Colonic mucosa (tissue), 4 donors: ENCODE measurements at regions not wholly inside any gene's neighbourhood (a gene's known extent, or its start where the extent isn't known, plus 50 kb on each side); places are given as distances from the start of the nearest gene placed in this dataset.

Experiments
- DNase-seq: peaks from one replicate; pipeline ENCODE4 v3.0.0-alpha.2; 2020
- H3K27ac ChIP-seq: fragments of 200-600 bp; one replicate; pipeline ENCODE4 v1.8.0; 2021
- H3K27me3 ChIP-seq: fragments of 200-600 bp; one replicate; pipeline ENCODE4 v1.8.0; 2021
- H3K36me3 ChIP-seq: fragments of 200-600 bp; one replicate; pipeline ENCODE4 v1.8.0; 2021
- H3K4me1 ChIP-seq: fragments of 200-600 bp; one replicate; pipeline ENCODE4 v1.8.0; 2021; ENCODE audit warnings: mild to moderate bottlenecking
- H3K4me3 ChIP-seq: fragments of 200-600 bp; one replicate; pipeline ENCODE4 v1.8.0; 2021
- H3K9ac ChIP-seq, 2 donors: one replicate each; pipeline ENCODE4 v1.7.0; 2013; ENCODE audit warnings: control low read depth in 2 of 2, low read depth in 2 of 2, low read length in 2 of 2
- H3K9me3 ChIP-seq: fragments of 200-600 bp; one replicate; pipeline ENCODE4 v1.8.0; 2021
- CTCF ChIP-seq: fragments of 200-600 bp; IDR thresholded peaks from one replicate; pipeline ENCODE4 v1.8.0; 2022; ENCODE audit warnings: antibody characterized with exemption, mild to moderate bottlenecking
- intact Hi-C: fragments of 100-400 bp; cut with DNase I; formaldehyde crosslinking; loops from one replicate; pipeline ENCODE4 v1.14.1; 2022
- donor health status: healthy.
- donor health status: DM: no; HTN: no; CAD: no.
- donor health status: DM: no; HTN: no; CAD: no.

DNA sequence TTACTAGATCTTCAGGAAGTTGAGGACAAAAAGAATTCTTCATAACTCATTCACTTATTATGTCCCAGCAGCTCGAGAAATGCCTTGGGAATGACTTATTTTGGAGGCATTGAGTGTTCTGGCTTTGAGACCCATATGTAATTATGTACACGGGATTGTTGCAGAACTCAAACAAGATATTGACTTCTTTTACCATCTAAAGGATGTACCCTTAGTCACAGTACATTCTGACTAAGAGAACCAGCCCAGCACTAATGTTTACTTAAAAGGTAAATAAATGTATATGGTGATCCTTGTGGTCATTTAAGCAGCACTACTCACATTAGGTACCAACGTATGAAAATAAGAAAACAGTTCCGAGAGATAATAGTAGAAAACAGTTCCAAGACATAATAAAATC, 268.9 kb downstream of the ADCYAP1 start:
- H3K36me3 ChIP-seq, result no peaks in the 10 kb centered on the region
- H3K27me3 ChIP-seq, result no peaks in the 10 kb centered on the region
- no peak overlapping the region for H3K4me3 ChIP-seq
- H3K9ac ChIP-seq, result no peak overlapping the region
- no peak overlapping the region for H3K27ac ChIP-seq
- no peaks in the 10 kb centered on the region for H3K9me3 ChIP-seq
- no peak for TF ChIP-seq CTCF
- intact Hi-C loops, result no loop called here
- DNase-seq, result no peak
- no peaks in the 10 kb centered on the region for H3K4me1 ChIP-seq

DNA sequence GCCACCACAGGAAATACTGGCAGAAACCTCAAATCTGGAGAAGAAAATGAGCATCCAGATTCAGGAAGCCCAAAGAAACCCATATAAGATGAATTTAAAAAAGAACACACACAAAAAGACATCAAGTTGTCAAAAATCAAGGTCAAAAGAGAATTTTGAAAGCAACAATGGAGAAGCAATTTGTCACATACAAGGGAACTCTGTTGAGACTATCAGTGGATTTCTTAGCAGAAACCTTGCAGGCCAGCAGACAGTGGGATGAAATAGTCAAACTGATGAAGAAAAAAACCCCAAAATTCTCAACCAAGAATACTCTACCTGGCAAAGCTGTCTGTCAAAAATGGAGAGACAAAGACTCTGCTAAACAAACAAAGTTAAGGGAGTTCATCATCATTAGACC, 272.6 kb downstream of the ADCYAP1 start:
- intact Hi-C loops, result no loop called here
- no peak overlapping the region for H3K27ac ChIP-seq
- TF ChIP-seq CTCF, result no peak
- no peak for DNase-seq
- no peaks in the 10 kb centered on the region for H3K36me3 ChIP-seq
- H3K9me3 ChIP-seq, result no peaks in the 10 kb centered on the region
- no peaks in the 10 kb centered on the region for H3K27me3 ChIP-seq
- no peak overlapping the region for H3K9ac ChIP-seq
- no peak overlapping the region for H3K4me3 ChIP-seq
- H3K4me1 ChIP-seq, result no peaks in the 10 kb centered on the region

DNA sequence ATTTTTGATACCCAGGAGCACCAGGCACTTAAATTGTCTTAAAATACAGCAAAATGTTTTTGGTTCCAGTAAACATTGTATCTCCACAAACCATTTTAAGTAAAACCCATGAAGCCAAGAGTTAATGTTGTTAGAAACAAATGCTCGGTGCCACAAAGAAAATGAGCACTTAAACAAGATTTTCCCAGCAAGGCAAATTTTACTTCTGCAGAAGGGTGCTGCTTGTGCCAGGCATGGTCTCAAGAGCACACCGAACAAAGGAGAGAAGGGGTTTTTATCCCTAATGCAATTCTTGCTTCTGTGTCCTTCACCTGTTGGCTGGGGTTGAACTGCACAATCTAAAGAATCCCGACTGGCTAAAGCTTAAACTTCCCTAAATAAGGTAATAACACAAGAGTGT, 286.7 kb downstream of the ADCYAP1 start:
- Histone ChIP-seq H3K36me3 (no peaks in the 10 kb centered on the region), H3K27ac (no peak overlapping the region), H3K9ac (no peak overlapping the region), H3K4me3 (no peak overlapping the region), H3K27me3 (no peaks in the 10 kb centered on the region), H3K4me1 (no peaks in the 10 kb centered on the region), H3K9me3 (no peaks in the 10 kb centered on the region)
- DNase-seq, result no peak
- no peak for TF ChIP-seq CTCF
- intact Hi-C loops, result no loop called here

DNA sequence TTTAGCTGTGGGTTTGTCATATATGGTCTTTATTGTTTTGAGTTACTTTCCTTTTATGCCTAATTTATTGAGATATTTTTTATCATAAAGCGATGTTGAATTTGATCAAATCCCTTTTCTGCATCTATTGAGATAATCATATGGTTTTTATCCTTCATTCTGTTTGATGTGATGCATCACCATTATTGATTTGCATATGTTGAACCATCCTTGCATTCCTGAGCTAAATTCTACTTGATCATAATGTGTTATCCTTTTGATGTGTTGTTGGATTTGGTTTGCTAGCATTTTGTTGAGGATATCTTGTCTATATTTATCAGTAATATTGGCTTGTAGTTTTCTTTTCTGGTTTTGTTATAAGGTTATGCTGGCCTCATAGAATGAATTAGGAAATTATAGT, 308.5 kb downstream of the ADCYAP1 start:
- intact Hi-C loops, result no loop called here
- TF ChIP-seq CTCF, result no peak
- Histone ChIP-seq H3K36me3 (no peaks in the 10 kb centered on the region), H3K9ac (no peak overlapping the region), H3K27ac (no peak overlapping the region), H3K4me3 (no peak overlapping the region), H3K9me3 (no peaks in the 10 kb centered on the region), H3K27me3 (no peaks in the 10 kb centered on the region), H3K4me1 (no peaks in the 10 kb centered on the region)
- no peak for DNase-seq

- no peak for TF ChIP-seq CTCF
- Histone ChIP-seq H3K27me3 (no peaks in the 10 kb centered on the region), H3K9ac (no peak overlapping the region), H3K27ac (no peak overlapping the region), H3K4me3 (no peak overlapping the region), H3K4me1 (no peaks in the 10 kb centered on the region), H3K9me3 (no peaks in the 10 kb centered on the region), H3K36me3 (no peaks in the 10 kb centered on the region)
- intact Hi-C loops, result no loop called here
- no peak for DNase-seq
Measured at GRCh38 chr18:1222880-1223279, 318.2 kb downstream of the ADCYAP1 start.

- H3K9me3 ChIP-seq, result no peaks in the 10 kb centered on the region
- H3K4me1 ChIP-seq, result no peaks in the 10 kb centered on the region
- H3K4me3 ChIP-seq, result no peak overlapping the region
- no peaks in the 10 kb centered on the region for H3K27me3 ChIP-seq
- H3K36me3 ChIP-seq, result no peaks in the 10 kb centered on the region
- no peak overlapping the region for H3K9ac ChIP-seq
- no peak for DNase-seq
- no peak for TF ChIP-seq CTCF
- intact Hi-C loops, result no loop called here
- no peak overlapping the region for H3K27ac ChIP-seq
Measured at GRCh38 chr18:1227025-1227424, 322.4 kb downstream of the ADCYAP1 start.
